ENCODE measurements at regions not wholly inside any gene's neighbourhood (a gene's known extent, or its start where the extent isn't known, plus 50 kb on each side); places are given as distances from the start of the nearest gene placed in this dataset.
"Not testable (repeated sequence)": the region's sequence is repeated elsewhere in the genome, so short reads cannot be mapped to it uniquely, and the experiment has no call there.

- Histone ChIP-seq H3K9me3 (ENCODE audit: control insufficient read depth in 2 of 3, insufficient read depth in 1 of 3, low read length in 3 of 3) (no peaks in the 10 kb centered on the region), H3K4me1 (ENCODE audit: control insufficient read depth in 2 of 3, insufficient read depth in 2 of 3, low read depth in 1 of 3, low read length in 3 of 3) (no peaks in the 10 kb centered on the region), H3K9ac (ENCODE audit: low read length in 3 of 3) (no peak overlapping the region), H3K27ac (ENCODE audit: low read depth in 2 of 2, low read length in 2 of 2) (no peak overlapping the region), H3K36me3 (ENCODE audit: control insufficient read depth in 2 of 3, insufficient read depth in 3 of 3, low read length in 3 of 3) (no peaks in the 10 kb centered on the region), H3K27me3 (ENCODE audit: control insufficient read depth, insufficient read depth, low read length) (no peaks in the 10 kb centered on the region), H3K4me3 (ENCODE audit: low read length in 3 of 3) (no peak overlapping the region)
- TF ChIP-seq, protein P1, sequence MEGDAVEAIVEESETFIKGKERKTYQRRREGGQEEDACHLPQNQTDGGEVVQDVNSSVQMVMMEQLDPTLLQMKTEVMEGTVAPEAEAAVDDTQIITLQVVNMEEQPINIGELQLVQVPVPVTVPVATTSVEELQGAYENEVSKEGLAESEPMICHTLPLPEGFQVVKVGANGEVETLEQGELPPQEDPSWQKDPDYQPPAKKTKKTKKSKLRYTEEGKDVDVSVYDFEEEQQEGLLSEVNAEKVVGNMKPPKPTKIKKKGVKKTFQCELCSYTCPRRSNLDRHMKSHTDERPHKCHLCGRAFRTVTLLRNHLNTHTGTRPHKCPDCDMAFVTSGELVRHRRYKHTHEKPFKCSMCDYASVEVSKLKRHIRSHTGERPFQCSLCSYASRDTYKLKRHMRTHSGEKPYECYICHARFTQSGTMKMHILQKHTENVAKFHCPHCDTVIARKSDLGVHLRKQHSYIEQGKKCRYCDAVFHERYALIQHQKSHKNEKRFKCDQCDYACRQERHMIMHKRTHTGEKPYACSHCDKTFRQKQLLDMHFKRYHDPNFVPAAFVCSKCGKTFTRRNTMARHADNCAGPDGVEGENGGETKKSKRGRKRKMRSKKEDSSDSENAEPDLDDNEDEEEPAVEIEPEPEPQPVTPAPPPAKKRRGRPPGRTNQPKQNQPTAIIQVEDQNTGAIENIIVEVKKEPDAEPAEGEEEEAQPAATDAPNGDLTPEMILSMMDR (IDR thresholded peaks at IDR 0.05; ENCODE audit: borderline replicate concordance, extremely low read depth, insufficient read depth) = no peak
- no peak for DNase-seq
- peak; percentile 11 for FAIRE-seq
- intact Hi-C loops (cut with DNase I) = no loop called here
These were observed 174.7 kb downstream of the MZT1 start for GRCh38 chr13:72552731-72553130.

DNA sequence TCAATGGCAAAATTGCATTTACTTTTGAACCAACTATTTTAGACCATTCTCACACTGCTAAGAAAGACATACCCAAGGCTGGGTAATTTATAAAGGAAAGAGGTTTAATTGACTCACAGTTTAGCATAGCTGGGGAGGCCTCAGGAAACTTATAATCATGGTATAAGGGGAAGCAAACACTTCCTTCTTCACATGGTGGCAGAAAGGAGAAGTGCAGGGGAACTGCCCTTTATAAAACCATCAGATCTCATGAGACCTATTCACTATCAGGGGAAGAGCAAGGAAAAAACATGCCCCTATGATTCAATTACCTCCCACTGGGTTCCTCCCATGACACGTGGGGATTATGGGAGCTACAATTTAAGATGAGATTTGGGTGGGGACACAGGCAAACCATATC, 181.5 kb downstream of the MZT1 start:
- intact Hi-C loops (cut with DNase I); H3K27ac ChIP-seq (ENCODE audit: low read depth in 2 of 2, low read length in 2 of 2); H3K4me1 ChIP-seq (ENCODE audit: control insufficient read depth in 2 of 3, insufficient read depth in 2 of 3, low read depth in 1 of 3, low read length in 3 of 3); H3K4me3 ChIP-seq (ENCODE audit: low read length in 3 of 3); H3K9me3 ChIP-seq (ENCODE audit: control insufficient read depth in 2 of 3, insufficient read depth in 1 of 3, low read length in 3 of 3); DNase-seq; H3K36me3 ChIP-seq (ENCODE audit: control insufficient read depth in 2 of 3, insufficient read depth in 3 of 3, low read length in 3 of 3); FAIRE-seq; H3K9ac ChIP-seq (ENCODE audit: low read length in 3 of 3); H3K27me3 ChIP-seq (ENCODE audit: control insufficient read depth, insufficient read depth, low read length): not testable (repeated sequence)

GRCh38 chr13:72545030-72545719, 182.3 kb downstream of the MZT1 start:
- no peaks in the 10 kb centered on the region for H3K9me3 ChIP-seq (ENCODE audit: control insufficient read depth in 2 of 3, insufficient read depth in 1 of 3, low read length in 3 of 3)
- intact Hi-C loops (cut with DNase I) = no loop called here
- H3K9ac ChIP-seq (ENCODE audit: low read length in 3 of 3) = no peak overlapping the region
- H3K36me3 ChIP-seq (ENCODE audit: control insufficient read depth in 2 of 3, insufficient read depth in 3 of 3, low read length in 3 of 3) = no peaks in the 10 kb centered on the region
- no peak overlapping the region for H3K27ac ChIP-seq (ENCODE audit: low read depth in 2 of 2, low read length in 2 of 2)
- H3K27me3 ChIP-seq (ENCODE audit: control insufficient read depth, insufficient read depth, low read length) = no peaks in the 10 kb centered on the region
- DNase-seq (no peak), FAIRE-seq (no peak)
- H3K4me1 ChIP-seq (ENCODE audit: control insufficient read depth in 2 of 3, insufficient read depth in 2 of 3, low read depth in 1 of 3, low read length in 3 of 3) = no peaks in the 10 kb centered on the region
- no peak overlapping the region for H3K4me3 ChIP-seq (ENCODE audit: low read length in 3 of 3)
- TF ChIP-seq, protein P1 (IDR thresholded peaks at IDR 0.05; ENCODE audit: borderline replicate concordance, extremely low read depth, insufficient read depth) = no peak

GRCh38 chr13:72544042-72544441, 183.4 kb downstream of the MZT1 start:
- Histone ChIP-seq H3K4me3 (ENCODE audit: low read length in 3 of 3) (no peak overlapping the region), H3K9me3 (ENCODE audit: control insufficient read depth in 2 of 3, insufficient read depth in 1 of 3, low read length in 3 of 3) (no peaks in the 10 kb centered on the region), H3K4me1 (ENCODE audit: control insufficient read depth in 2 of 3, insufficient read depth in 2 of 3, low read depth in 1 of 3, low read length in 3 of 3) (no peaks in the 10 kb centered on the region), H3K9ac (ENCODE audit: low read length in 3 of 3) (no peak overlapping the region), H3K27ac (ENCODE audit: low read depth in 2 of 2, low read length in 2 of 2) (no peak overlapping the region), H3K27me3 (ENCODE audit: control insufficient read depth, insufficient read depth, low read length) (no peaks in the 10 kb centered on the region), H3K36me3 (ENCODE audit: control insufficient read depth in 2 of 3, insufficient read depth in 3 of 3, low read length in 3 of 3) (no peaks in the 10 kb centered on the region)
- FAIRE-seq (no peak), DNase-seq (no peak)
- TF ChIP-seq, protein P1 (IDR thresholded peaks at IDR 0.05; ENCODE audit: borderline replicate concordance, extremely low read depth, insufficient read depth) = no peak
- intact Hi-C loops (cut with DNase I) = no loop called here

Measured in kidney (tissue), 13 donors.